ENCODE measurements at regions not wholly inside any gene's neighbourhood (a gene's known extent, or its start where the extent isn't known, plus 50 kb on each side); places are given as distances from the start of the nearest gene placed in this dataset.

DNA sequence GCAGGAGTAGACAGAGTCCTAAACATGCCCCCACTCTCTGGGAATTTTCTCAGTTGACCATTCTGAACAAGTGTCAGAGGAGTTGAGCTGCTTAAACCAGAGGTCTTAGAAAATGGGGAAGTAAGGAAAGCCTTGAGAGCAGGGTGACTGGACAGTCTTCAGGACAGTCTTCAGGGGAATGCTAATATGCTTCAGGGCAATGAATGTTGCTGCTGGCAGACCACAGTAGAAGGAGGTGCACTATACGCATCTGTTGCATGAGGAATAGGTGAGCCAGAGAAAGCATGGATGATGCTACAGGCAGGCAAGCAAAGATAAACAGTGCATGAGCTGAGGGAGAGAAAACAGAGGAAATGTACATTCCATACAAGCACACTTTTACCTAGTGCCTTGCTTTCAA, 196.6 kb upstream of the GPR12 start:
- H3K4me3 ChIP-seq, result no peak overlapping the region
- no peaks in the 10 kb centered on the region for H3K36me3 ChIP-seq
- H3K27me3 ChIP-seq, result no peaks in the 10 kb centered on the region
- no peak for DNase-seq
- no peak for TF ChIP-seq POLR2A (IDR thresholded peaks at IDR 0.05)
- TF ChIP-seq EP300 (IDR thresholded peaks at IDR 0.05; ENCODE audit: low read depth), result no peak
- TF ChIP-seq, protein P1, sequence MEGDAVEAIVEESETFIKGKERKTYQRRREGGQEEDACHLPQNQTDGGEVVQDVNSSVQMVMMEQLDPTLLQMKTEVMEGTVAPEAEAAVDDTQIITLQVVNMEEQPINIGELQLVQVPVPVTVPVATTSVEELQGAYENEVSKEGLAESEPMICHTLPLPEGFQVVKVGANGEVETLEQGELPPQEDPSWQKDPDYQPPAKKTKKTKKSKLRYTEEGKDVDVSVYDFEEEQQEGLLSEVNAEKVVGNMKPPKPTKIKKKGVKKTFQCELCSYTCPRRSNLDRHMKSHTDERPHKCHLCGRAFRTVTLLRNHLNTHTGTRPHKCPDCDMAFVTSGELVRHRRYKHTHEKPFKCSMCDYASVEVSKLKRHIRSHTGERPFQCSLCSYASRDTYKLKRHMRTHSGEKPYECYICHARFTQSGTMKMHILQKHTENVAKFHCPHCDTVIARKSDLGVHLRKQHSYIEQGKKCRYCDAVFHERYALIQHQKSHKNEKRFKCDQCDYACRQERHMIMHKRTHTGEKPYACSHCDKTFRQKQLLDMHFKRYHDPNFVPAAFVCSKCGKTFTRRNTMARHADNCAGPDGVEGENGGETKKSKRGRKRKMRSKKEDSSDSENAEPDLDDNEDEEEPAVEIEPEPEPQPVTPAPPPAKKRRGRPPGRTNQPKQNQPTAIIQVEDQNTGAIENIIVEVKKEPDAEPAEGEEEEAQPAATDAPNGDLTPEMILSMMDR (IDR thresholded peaks at IDR 0.05), result no peak
- TF ChIP-seq POLR2AphosphoS5 (IDR thresholded peaks at IDR 0.05), result peak in 1 of 3 donors; percentile 5
- peak overlapping the region; percentile 81 to 91 (median 82) for H3K27ac ChIP-seq
- peaks cover 26 to 90% (median 54%) of the 10 kb centered on the region in 4 donors for H3K4me1 ChIP-seq
- WGBS, 2 donors (ENCODE audit: low coverage in 1 of 2), result 0 to 40% methylated on average over 1 of the region's 1 CpG
- no peaks in the 10 kb centered on the region for H3K9me3 ChIP-seq
- intact Hi-C loops (cut with DNase I; ENCODE audit: low total_unique reads) (no loop called here), in situ Hi-C loops (cut with MboI; ENCODE audit: low pct_ligation_motif_present in 1 of 4, low pct_unique_long_range_greater_than_20kb in 1 of 4, low sequenced_read_pairs in 3 of 4) (loop anchor here in 1 of 4 donors (10.0 kb wide), 1 partner anchor 1018 kb away; no protein-coding TSS in a partner anchor)

DNA sequence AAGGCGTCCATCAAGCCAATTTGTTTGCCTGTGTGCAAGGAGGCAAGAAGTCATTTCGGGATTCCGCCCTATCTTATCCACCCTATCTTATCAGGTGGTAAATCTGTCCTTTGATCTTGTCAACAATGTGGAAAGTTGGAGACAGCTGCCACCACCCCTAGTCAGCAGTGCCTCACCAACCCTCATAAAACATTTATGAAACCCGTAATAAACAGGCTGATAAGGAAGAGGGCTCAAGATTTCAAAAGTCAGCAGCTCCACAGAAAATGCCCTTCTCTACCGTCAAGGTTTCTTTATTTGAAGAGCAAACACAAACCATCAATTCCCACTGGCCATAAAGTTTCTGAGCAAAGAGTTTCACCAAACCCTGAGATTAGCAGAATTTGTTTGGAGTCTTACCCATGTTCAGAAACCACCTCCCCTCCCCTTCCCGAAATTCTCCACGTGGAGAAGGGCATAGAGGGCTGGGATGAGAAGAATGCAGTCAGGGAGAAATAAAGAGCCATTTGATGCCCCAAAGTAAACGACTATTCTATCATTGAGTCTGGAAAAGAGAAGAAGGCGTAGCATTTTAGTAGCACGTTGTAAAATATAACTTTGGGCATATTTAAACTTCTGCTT, 196.0 kb upstream of the GPR12 start:
- WGBS, 2 donors (ENCODE audit: low coverage in 1 of 2), result 15 to 25% methylated on average over 9 to 10 of the region's 10 CpGs
- no peaks in the 10 kb centered on the region for H3K36me3 ChIP-seq
- in situ Hi-C loops (cut with MboI; ENCODE audit: low pct_ligation_motif_present in 1 of 4, low pct_unique_long_range_greater_than_20kb in 1 of 4, low sequenced_read_pairs in 3 of 4), result loop anchor here in 1 of 4 donors (10.0 kb wide), 1 partner anchor 1018 kb away; no protein-coding TSS in a partner anchor
- H3K27me3 ChIP-seq, result no peaks in the 10 kb centered on the region
- peak overlapping the region; percentile 81 to 91 (median 82) for H3K27ac ChIP-seq
- peaks cover 30 to 88% (median 52%) of the 10 kb centered on the region in 4 donors for H3K4me1 ChIP-seq
- TF ChIP-seq POLR2A (IDR thresholded peaks at IDR 0.05), result no peak
- TF ChIP-seq POLR2AphosphoS5 (IDR thresholded peaks at IDR 0.05), result peak; percentile 18 to 72 (median 50)
- TF ChIP-seq EP300 (IDR thresholded peaks at IDR 0.05; ENCODE audit: low read depth), result peak; percentile 56
- TF ChIP-seq, protein P1 (IDR thresholded peaks at IDR 0.05), result no peak
- no peaks in the 10 kb centered on the region for H3K9me3 ChIP-seq
- intact Hi-C loops (cut with DNase I; ENCODE audit: low total_unique reads), result no loop called here
- no peak overlapping the region for H3K4me3 ChIP-seq
- peak; percentile 72 for DNase-seq

DNA sequence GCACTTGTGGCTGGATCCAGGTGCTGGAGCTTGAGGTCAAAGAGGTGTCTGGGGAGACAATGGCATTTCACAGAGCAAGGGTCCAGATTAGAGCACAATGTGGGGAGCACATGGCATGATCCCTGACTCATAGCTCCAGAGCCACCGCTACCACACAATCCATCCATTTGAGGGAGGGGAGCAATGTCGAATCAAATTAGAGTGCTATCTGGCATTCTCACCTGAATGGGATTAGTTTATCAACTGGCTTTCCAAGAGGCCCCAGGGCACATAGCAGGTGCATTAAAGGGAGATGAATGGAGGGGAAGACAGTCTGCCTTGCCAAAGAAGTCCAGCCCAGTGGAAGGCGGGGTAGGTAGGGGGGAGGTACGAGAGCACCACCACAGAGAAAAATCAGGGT, 194.4 kb upstream of the GPR12 start:
- Histone ChIP-seq H3K36me3 (no peaks in the 10 kb centered on the region), H3K27ac (peak overlapping the region; percentile 81 to 91 (median 82)), H3K9me3 (no peaks in the 10 kb centered on the region), H3K4me1 (peaks cover 30 to 92% (median 62%) of the 10 kb centered on the region in 4 donors), H3K27me3 (no peaks in the 10 kb centered on the region), H3K4me3 (no peak overlapping the region)
- DNase-seq, result no peak
- TF ChIP-seq, protein P1 (IDR thresholded peaks at IDR 0.05), result no peak
- no peak for TF ChIP-seq POLR2AphosphoS5 (IDR thresholded peaks at IDR 0.05)
- no peak for TF ChIP-seq POLR2A (IDR thresholded peaks at IDR 0.05)
- no peak for TF ChIP-seq EP300 (IDR thresholded peaks at IDR 0.05; ENCODE audit: low read depth)
- intact Hi-C loops (cut with DNase I; ENCODE audit: low total_unique reads) (no loop called here), in situ Hi-C loops (cut with MboI; ENCODE audit: low pct_ligation_motif_present in 1 of 4, low pct_unique_long_range_greater_than_20kb in 1 of 4, low sequenced_read_pairs in 3 of 4) (loop anchor here in 1 of 4 donors (10.0 kb wide), 1 partner anchor 1020 kb away; no protein-coding TSS in a partner anchor)
- WGBS, 2 donors (ENCODE audit: low coverage in 1 of 2), result 35 to 55% methylated on average over 3 to 4 of the region's 4 CpGs

DNA sequence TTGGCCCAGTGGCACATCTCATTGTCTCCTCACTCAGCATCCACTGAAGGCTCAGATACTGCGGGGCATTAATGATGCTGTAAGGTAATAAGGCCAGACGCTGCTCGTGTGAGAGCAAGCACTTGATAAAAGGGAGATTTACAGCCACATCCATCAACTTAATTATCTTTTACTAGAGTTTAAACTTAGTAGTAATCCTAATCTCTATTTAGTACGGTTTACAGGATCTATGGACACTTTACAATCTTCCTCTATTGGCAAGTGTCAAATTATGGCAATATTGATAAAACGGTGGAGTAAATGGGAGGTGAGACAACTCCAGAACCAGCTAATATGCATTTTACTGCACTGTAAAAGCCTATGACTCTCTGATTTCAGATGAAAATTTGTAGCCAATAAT, 192.7 kb upstream of the GPR12 start:
- 40 to 45% methylated on average over 5 of the region's 5 CpGs for WGBS, 2 donors (ENCODE audit: low coverage in 1 of 2)
- in situ Hi-C loops (cut with MboI; ENCODE audit: low pct_ligation_motif_present in 1 of 4, low pct_unique_long_range_greater_than_20kb in 1 of 4, low sequenced_read_pairs in 3 of 4), result loop anchor here in 1 of 4 donors (10.0 kb wide), 1 partner anchor 1022 kb away; no protein-coding TSS in a partner anchor
- H3K9me3 ChIP-seq, result no peaks in the 10 kb centered on the region
- H3K36me3 ChIP-seq, result no peaks in the 10 kb centered on the region
- TF ChIP-seq EP300 (IDR thresholded peaks at IDR 0.05; ENCODE audit: low read depth) (no peak), POLR2A (IDR thresholded peaks at IDR 0.05) (no peak), POLR2AphosphoS5 (IDR thresholded peaks at IDR 0.05) (no peak)
- TF ChIP-seq, protein P1 (IDR thresholded peaks at IDR 0.05), result no peak
- intact Hi-C loops (cut with DNase I; ENCODE audit: low total_unique reads), result no loop called here
- no peak overlapping the region for H3K4me3 ChIP-seq
- peaks cover 17 to 89% (median 60%) of the 10 kb centered on the region in 4 donors for H3K4me1 ChIP-seq
- H3K27me3 ChIP-seq, result no peaks in the 10 kb centered on the region
- H3K27ac ChIP-seq, result peak overlapping the region; percentile 85 to 91 (median 88)
- no peak for DNase-seq

Measured in transverse colon (tissue), 4 donors.